GM12872 (cell line): ENCODE measurements at regions not wholly inside any gene's neighbourhood (a gene's known extent, or its start where the extent isn't known, plus 50 kb on each side); places are given as distances from the start of the nearest gene placed in this dataset.

Experiments used
- CTCF ChIP-seq: IDR thresholded peaks from 3 replicates; pipeline ENCODE4 v1.5.1; 2011; ENCODE audit warnings: low read depth, mild to moderate bottlenecking, low read length, moderate library complexity; ENCODE audit not compliant: insufficient read depth

DNA sequence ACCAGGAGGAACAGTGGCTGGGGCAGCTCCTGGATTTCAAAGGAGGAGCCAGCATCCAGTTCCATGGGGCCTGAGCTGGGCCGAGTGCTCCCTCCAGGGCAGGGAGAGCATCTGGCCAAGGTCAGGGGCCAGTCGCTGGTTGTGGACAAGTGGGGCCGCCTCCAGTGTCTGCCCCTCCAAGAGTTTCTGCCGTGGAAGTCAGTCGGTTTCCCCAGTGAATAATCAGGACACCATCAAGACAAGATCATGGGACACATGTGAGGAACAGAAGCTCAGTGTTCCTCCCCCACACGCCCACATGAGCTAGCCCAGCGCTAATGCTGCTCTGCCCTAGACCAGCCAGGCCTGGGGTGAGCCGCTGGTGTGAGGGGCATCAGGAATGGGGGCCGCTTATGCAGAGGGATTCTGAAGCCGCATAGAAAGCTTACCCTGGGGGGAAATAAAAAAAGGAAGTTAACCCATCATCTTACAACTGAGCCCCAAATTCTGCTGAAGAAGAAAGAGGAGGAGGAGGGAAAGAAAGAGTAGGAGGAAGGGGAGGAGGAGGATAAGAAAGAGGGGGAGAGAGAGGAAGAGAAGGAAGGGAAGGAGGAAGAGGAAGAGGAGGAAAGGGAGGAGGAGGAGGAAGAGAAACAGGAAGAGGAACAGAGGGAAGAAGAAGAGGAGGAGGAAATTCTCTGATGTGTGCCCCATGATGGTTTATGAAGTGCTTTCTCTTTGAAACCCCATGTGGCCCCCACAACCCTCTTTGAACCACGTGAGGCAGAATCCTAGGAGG, 198.4 kb downstream of the MATN1 start:
- TF ChIP-seq CTCF, result no peak

DNA sequence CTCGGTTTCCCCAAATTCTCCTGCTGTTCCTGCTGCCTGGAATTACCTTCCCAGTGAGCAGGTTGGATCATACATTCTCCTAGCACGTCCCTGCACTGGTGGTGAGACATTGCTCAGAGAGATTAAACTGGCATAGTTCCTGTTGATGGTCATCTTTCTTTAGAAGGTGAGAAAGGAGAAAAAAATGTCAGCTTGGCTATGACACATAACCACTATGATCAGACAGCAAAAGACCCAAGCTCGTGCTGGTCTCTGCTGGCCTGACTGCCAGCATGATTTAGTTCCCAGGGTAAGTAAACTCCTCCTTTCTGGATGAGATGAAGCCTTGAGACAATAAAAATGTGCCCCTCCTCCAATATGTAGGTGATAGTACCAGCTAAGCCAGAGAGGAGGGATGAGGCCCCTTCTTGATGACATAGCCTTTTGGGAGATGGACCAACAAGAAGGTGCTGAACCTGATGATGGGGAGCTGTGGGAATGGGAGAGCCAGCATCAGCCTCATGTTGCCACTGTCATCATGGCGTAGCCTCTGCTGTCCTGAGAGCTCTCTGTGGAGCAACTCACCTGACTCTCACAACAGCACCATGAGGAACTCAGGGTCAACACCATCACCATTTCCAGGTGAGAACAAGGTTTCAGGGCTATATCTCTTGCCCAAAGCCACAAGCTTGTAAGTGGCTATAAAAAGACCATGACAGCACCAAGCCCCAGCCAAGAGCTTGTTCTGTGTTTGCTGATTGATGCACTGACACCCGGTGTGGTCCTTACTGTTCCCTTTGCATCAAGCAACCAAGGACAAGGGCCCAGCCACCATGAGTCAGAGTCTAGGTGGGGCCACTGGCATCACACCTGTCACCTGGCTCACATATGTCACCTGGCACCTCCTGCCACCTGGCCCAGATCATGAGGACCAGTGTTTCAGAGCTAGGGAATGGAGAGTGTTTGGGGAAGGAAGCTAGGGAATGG, 200.0 kb downstream of the MATN1 start:
- no peak for TF ChIP-seq CTCF

DNA sequence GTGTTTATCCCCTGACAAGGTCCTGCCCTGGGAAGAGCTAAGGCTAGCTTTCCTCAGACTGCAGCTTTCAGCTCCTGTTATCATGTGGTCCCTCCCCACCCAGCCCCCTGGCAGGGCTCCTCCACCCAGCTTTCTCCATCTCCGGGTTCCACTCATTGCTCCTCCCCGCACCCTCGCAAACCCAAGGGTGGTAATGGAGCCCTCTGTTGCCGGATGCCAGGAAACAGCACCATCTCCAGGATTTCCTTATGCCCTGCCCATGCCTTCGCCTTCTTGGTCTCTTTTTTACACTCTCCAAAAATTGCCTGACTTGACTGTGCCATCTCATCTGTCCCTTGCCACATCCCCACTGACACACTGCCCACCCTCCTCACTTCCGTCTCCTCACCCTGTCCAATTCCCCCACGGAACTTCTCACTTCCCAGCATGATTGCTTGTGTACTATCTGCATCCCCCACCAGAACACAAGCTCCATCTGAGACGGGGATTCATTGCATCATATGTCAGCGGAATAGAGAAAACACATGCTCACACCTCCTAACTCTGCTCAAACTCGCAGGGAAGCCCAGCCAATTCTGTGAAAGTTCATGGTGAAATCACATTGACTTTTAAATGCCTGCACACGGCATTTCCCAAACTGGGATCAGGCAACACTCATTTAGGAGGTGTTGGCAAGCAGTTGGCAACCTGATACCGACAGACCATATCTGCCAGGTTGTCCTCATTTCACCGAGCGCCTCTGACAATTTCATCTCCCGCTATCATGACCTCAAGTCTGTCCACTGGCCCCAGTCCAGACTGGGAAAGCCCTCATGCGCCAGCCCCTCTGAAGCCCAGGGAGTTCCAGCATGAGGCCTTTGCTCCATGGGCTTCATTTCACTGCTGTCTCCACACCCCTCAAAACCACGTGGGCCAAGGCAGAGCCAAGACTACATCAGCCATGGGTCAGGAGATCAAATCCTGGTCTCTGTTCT, 201.1 kb downstream of the MATN1 start:
- TF ChIP-seq CTCF, result no peak

- TF ChIP-seq CTCF, result no peak
Observed at GRCh38 chr1:30521261-30521865, 202.0 kb downstream of the MATN1 start.

DNA sequence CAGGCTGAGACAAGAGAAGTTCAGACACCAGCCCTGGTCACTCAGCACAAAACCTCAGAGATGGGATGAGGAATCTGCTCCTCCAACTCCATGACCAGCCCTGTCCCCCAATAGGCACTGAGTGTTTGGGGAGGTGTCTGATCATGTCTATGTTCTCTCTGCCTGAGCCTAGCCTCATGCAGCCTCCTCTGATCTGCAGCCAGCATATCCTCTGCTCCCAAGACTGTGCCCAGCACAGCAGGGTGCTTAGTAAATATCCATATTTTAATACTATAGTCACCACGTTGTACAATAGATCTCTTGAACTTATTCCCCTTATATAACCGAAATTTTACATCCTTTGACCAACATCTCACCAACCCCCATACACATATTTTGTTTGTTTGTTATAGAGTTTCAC, 202.9 kb downstream of the MATN1 start:
- TF ChIP-seq CTCF, result no peak

- no peak for TF ChIP-seq CTCF
Observed at GRCh38 chr1:30519201-30519763, 204.1 kb downstream of the MATN1 start.
